ENCODE measurements at regions not wholly inside any gene's neighbourhood (a gene's known extent, or its start where the extent isn't known, plus 50 kb on each side); places are given as distances from the start of the nearest gene placed in this dataset.

- H3K79me2 ChIP-seq (ENCODE audit: control insufficient read depth, low read length), result no peaks in the 10 kb centered on the region
- no peaks in the 10 kb centered on the region for H3K27me3 ChIP-seq (ENCODE audit: control insufficient read depth, low read length)
- no peaks in the 10 kb centered on the region for H4K20me1 ChIP-seq (ENCODE audit: control insufficient read depth, insufficient read depth, low read depth, low read length)
- H3K4me3 ChIP-seq (ENCODE audit: low read length), result no peak overlapping the region
- no peaks in the 10 kb centered on the region for H3F3A ChIP-seq (ENCODE audit: control insufficient read depth, insufficient read depth)
- H3K4me1 ChIP-seq (ENCODE audit: control insufficient read depth, low read length), result no peaks in the 10 kb centered on the region
- peaks cover 16% of the 10 kb centered on the region; the same call in 1 of the 2 replicates for H3K9me3 ChIP-seq (ENCODE audit: control insufficient read depth, insufficient read depth, low read length)
- no peaks in the 10 kb centered on the region for H3K36me3 ChIP-seq (ENCODE audit: control insufficient read depth, low read length)
- H3K27ac ChIP-seq (ENCODE audit: low read depth, low read length), result no peak overlapping the region
- no peak overlapping the region for H3K4me2 ChIP-seq (ENCODE audit: low read length)
- no peak for TF ChIP-seq CTCF (IDR thresholded peaks at IDR 0.05; ENCODE audit: low read depth, low read length, poor library complexity, severe bottlenecking)
- no peak for TF ChIP-seq EZH2phosphoT487 (IDR thresholded peaks at IDR 0.05; ENCODE audit: borderline replicate concordance, low read length)
- no peaks in the 10 kb centered on the region for H3K9me2 ChIP-seq (replicated peaks; ENCODE audit: control insufficient read depth, low read length)
Observed at GRCh38 chr18:78649421-78649820, 330.2 kb upstream of the SALL3 start.

- Histone ChIP-seq H3K36me3 (ENCODE audit: control insufficient read depth, low read length) (no peaks in the 10 kb centered on the region), H3F3A (ENCODE audit: control insufficient read depth, insufficient read depth) (no peaks in the 10 kb centered on the region), H3K4me2 (ENCODE audit: low read length) (no peak overlapping the region), H4K20me1 (ENCODE audit: control insufficient read depth, insufficient read depth, low read depth, low read length) (no peaks in the 10 kb centered on the region), H3K27ac (ENCODE audit: low read depth, low read length) (no peak overlapping the region), H3K79me2 (ENCODE audit: control insufficient read depth, low read length) (no peaks in the 10 kb centered on the region), H3K4me3 (ENCODE audit: low read length) (no peak overlapping the region), H3K4me1 (ENCODE audit: control insufficient read depth, low read length) (no peaks in the 10 kb centered on the region), H3K9me2 (replicated peaks; ENCODE audit: control insufficient read depth, low read length) (no peaks in the 10 kb centered on the region), H3K9me3 (ENCODE audit: control insufficient read depth, insufficient read depth, low read length) (peaks cover 17% of the 10 kb centered on the region; the same call in 1 of the 2 replicates), H3K27me3 (ENCODE audit: control insufficient read depth, low read length) (no peaks in the 10 kb centered on the region)
- TF ChIP-seq EZH2phosphoT487 (IDR thresholded peaks at IDR 0.05; ENCODE audit: borderline replicate concordance, low read length) (no peak), CTCF (IDR thresholded peaks at IDR 0.05; ENCODE audit: low read depth, low read length, poor library complexity, severe bottlenecking) (no peak)
Observed at GRCh38 chr18:78650926-78651325, 328.7 kb upstream of the SALL3 start.

- TF ChIP-seq CTCF (IDR thresholded peaks at IDR 0.05; ENCODE audit: low read depth, low read length, poor library complexity, severe bottlenecking) (no peak), EZH2phosphoT487 (IDR thresholded peaks at IDR 0.05; ENCODE audit: borderline replicate concordance, low read length) (no peak)
- peaks cover 17% of the 10 kb centered on the region; the same call in 1 of the 2 replicates for H3K9me3 ChIP-seq (ENCODE audit: control insufficient read depth, insufficient read depth, low read length)
Observed at GRCh38 chr18:78652001-78652545, 327.5 kb upstream of the SALL3 start.

More at GRCh38 chr18:78652001-78652545, 327.5 kb upstream of the SALL3 start:
- Histone ChIP-seq H3K36me3 (ENCODE audit: control insufficient read depth, low read length) (no peaks in the 10 kb centered on the region), H4K20me1 (ENCODE audit: control insufficient read depth, insufficient read depth, low read depth, low read length) (no peaks in the 10 kb centered on the region), H3F3A (ENCODE audit: control insufficient read depth, insufficient read depth) (no peaks in the 10 kb centered on the region), H3K4me1 (ENCODE audit: control insufficient read depth, low read length) (no peaks in the 10 kb centered on the region), H3K27ac (ENCODE audit: low read depth, low read length) (no peak overlapping the region), H3K27me3 (ENCODE audit: control insufficient read depth, low read length) (no peaks in the 10 kb centered on the region), H3K4me3 (ENCODE audit: low read length) (no peak overlapping the region), H3K79me2 (ENCODE audit: control insufficient read depth, low read length) (no peaks in the 10 kb centered on the region), H3K4me2 (ENCODE audit: low read length) (no peak overlapping the region), H3K9me2 (replicated peaks; ENCODE audit: control insufficient read depth, low read length) (no peaks in the 10 kb centered on the region)
